DOHH2 (cell line): ENCODE measurements at regions not wholly inside any gene's neighbourhood (a gene's known extent, or its start where the extent isn't known, plus 50 kb on each side); places are given as distances from the start of the nearest gene placed in this dataset.

ENCODE experiments used
- H3F3A ChIP-seq: fragments of 200-600 bp; sonication (generic), shearing (Covaris generic); 2 replicates; pipeline ENCODE4 v1.6.0; 2016; ENCODE audit warnings: antibody characterized with exemption, mild to moderate bottlenecking; ENCODE audit not compliant: control insufficient read depth, insufficient read depth
- H3K27ac ChIP-seq: fragments of 200-600 bp; sonication (generic); 2 replicates; pipeline ENCODE4 v1.5.1; 2014; ENCODE audit warnings: low read depth, mild to moderate bottlenecking, low read length, moderate library complexity
- H3K27me3 ChIP-seq: fragments of 200-600 bp; sonication (generic); 2 replicates; pipeline ENCODE4 v1.6.1; 2014; ENCODE audit warnings: mild to moderate bottlenecking, low read length, mixed read lengths; ENCODE audit not compliant: control insufficient read depth
- H3K36me3 ChIP-seq: fragments of 200-600 bp; sonication (generic); 2 replicates; pipeline ENCODE4 v1.6.1; 2014; ENCODE audit warnings: mild to moderate bottlenecking, low read length, moderate library complexity, mixed read lengths; ENCODE audit not compliant: control insufficient read depth
- H3K4me1 ChIP-seq: fragments of 200-600 bp; sonication (generic); 2 replicates; pipeline ENCODE4 v1.6.1; 2014; ENCODE audit warnings: mild to moderate bottlenecking, low read length, mixed read lengths; ENCODE audit not compliant: control insufficient read depth
- H3K4me2 ChIP-seq: fragments of 200-600 bp; sonication (generic); 2 replicates; pipeline ENCODE4 v1.6.0; 2014; ENCODE audit warnings: mild to moderate bottlenecking, low read length, moderate library complexity
- H3K4me3 ChIP-seq: fragments of 200-600 bp; sonication (generic); 2 replicates; pipeline ENCODE4 v1.5.1; 2014; ENCODE audit warnings: mild to moderate bottlenecking, low read length, mixed read lengths
- H3K79me2 ChIP-seq: fragments of 200-600 bp; sonication (generic); 2 replicates; pipeline ENCODE4 v1.6.1; 2014; ENCODE audit warnings: mild to moderate bottlenecking, low read length, mixed read lengths; ENCODE audit not compliant: control insufficient read depth
- H3K9me2 ChIP-seq: fragments of 200-600 bp; sonication (generic); replicated peaks from 2 replicates; pipeline ENCODE4 v1.6.1; 2014; ENCODE audit warnings: mild to moderate bottlenecking, low read length, mixed read lengths; ENCODE audit not compliant: control insufficient read depth
- H3K9me3 ChIP-seq: fragments of 200-600 bp; sonication (generic); 2 replicates; pipeline ENCODE4 v1.6.1; 2014; ENCODE audit warnings: antibody characterized with exemption, low read length, mixed read lengths; ENCODE audit not compliant: control insufficient read depth, insufficient read depth
- H4K20me1 ChIP-seq: fragments of 200-600 bp; sonication (generic); 2 replicates; pipeline ENCODE4 v1.6.0; 2014; ENCODE audit warnings: low read depth, mild to moderate bottlenecking, antibody characterized with exemption, low read length, moderate library complexity; ENCODE audit not compliant: control insufficient read depth, insufficient read depth
- CTCF ChIP-seq: fragments of 200-600 bp; sonication (generic); IDR thresholded peaks from one replicate; pipeline ENCODE4 v1.5.1; 2014; ENCODE audit warnings: antibody characterized with exemption, mild to moderate bottlenecking, low read depth, low read length; ENCODE audit not compliant: poor library complexity, severe bottlenecking
- EZH2phosphoT487 ChIP-seq: fragments of 200-600 bp; sonication (generic); IDR thresholded peaks from 2 replicates; pipeline ENCODE4 v1.6.1; 2017; ENCODE audit warnings: borderline replicate concordance, mild to moderate bottlenecking, antibody characterized with exemption, low read length, moderate library complexity, mixed read lengths

GRCh38 chrX:65595460-65595876 is 60.9 kb upstream of the LAS1L start:
- H3K9me3 ChIP-seq = no peaks in the 10 kb centered on the region
- no peaks in the 10 kb centered on the region for H3F3A ChIP-seq
- H3K4me2 ChIP-seq = peak overlapping the region; percentile 51
- no peaks in the 10 kb centered on the region for H3K9me2 ChIP-seq
- H4K20me1 ChIP-seq = no peaks in the 10 kb centered on the region
- no peaks in the 10 kb centered on the region for H3K79me2 ChIP-seq
- TF ChIP-seq EZH2phosphoT487 = no peak
- peak; percentile 95 for TF ChIP-seq CTCF
- H3K4me3 ChIP-seq = no peak overlapping the region; the same call in 1 of the 2 replicates
- H3K36me3 ChIP-seq = no peaks in the 10 kb centered on the region
- no peak overlapping the region for H3K27ac ChIP-seq
- H3K27me3 ChIP-seq = no peaks in the 10 kb centered on the region
- peaks cover 20% of the 10 kb centered on the region for H3K4me1 ChIP-seq

GRCh38 chrX:65591206-65591605 is 56.6 kb upstream of the LAS1L start:
- TF ChIP-seq CTCF (no peak), EZH2phosphoT487 (no peak)
- no peaks in the 10 kb centered on the region for H4K20me1 ChIP-seq
- H3K27me3 ChIP-seq = no peaks in the 10 kb centered on the region
- peaks cover 8% of the 10 kb centered on the region for H3K4me1 ChIP-seq
- no peak overlapping the region for H3K27ac ChIP-seq
- no peaks in the 10 kb centered on the region for H3K36me3 ChIP-seq
- H3K9me3 ChIP-seq = no peaks in the 10 kb centered on the region
- H3K4me3 ChIP-seq = no peak overlapping the region
- H3K4me2 ChIP-seq = no peak overlapping the region
- H3K9me2 ChIP-seq = no peaks in the 10 kb centered on the region
- no peaks in the 10 kb centered on the region for H3F3A ChIP-seq
- no peaks in the 10 kb centered on the region for H3K79me2 ChIP-seq

- Histone ChIP-seq H3K9me2 (no peaks in the 10 kb centered on the region), H3K27ac (no peak overlapping the region), H3K4me3 (no peak overlapping the region), H3K9me3 (no peaks in the 10 kb centered on the region), H3K4me2 (no peak overlapping the region), H3F3A (no peaks in the 10 kb centered on the region), H3K4me1 (no peaks in the 10 kb centered on the region), H4K20me1 (no peaks in the 10 kb centered on the region), H3K27me3 (no peaks in the 10 kb centered on the region), H3K36me3 (no peaks in the 10 kb centered on the region), H3K79me2 (no peaks in the 10 kb centered on the region)
- TF ChIP-seq CTCF (no peak), EZH2phosphoT487 (no peak)
Observed at GRCh38 chrX:65589304-65589703, 54.7 kb upstream of the LAS1L start.

DNA sequence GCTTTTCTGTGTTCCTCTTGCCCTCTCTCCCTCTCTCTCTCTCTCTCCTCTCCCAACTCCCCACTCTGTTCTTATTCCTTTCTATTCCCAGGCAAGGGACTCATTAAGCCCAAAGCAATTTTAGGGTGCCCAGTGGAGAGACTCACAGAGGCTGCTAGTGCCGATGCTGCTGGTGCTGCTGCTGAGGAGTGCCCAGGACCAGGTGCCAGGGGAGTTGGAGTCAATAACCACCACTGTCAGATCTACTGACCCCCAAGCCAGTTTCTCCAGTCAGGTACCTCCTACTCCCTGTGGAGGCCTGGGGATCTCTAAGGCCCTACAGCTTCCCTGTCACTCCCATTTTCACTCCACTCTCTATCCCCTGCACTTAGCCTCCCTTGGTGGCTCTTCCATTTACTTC is 54.2 kb upstream of the LAS1L start:
- H3K4me2 ChIP-seq = no peak overlapping the region
- no peaks in the 10 kb centered on the region for H3F3A ChIP-seq
- H3K27me3 ChIP-seq = no peaks in the 10 kb centered on the region
- H3K79me2 ChIP-seq = no peaks in the 10 kb centered on the region
- H3K9me2 ChIP-seq = no peaks in the 10 kb centered on the region
- H3K4me3 ChIP-seq = no peak overlapping the region
- no peaks in the 10 kb centered on the region for H3K9me3 ChIP-seq
- no peak for TF ChIP-seq CTCF
- no peak for TF ChIP-seq EZH2phosphoT487
- H3K4me1 ChIP-seq = no peaks in the 10 kb centered on the region
- no peak overlapping the region for H3K27ac ChIP-seq
- no peaks in the 10 kb centered on the region for H4K20me1 ChIP-seq
- H3K36me3 ChIP-seq = no peaks in the 10 kb centered on the region
